ENCODE measurements at regions not wholly inside any gene's neighbourhood (a gene's known extent, or its start where the extent isn't known, plus 50 kb on each side); places are given as distances from the start of the nearest gene placed in this dataset.
"Not testable (repeated sequence)": the region's sequence is repeated elsewhere in the genome, so short reads cannot be mapped to it uniquely, and the experiment has no call there.

DNA sequence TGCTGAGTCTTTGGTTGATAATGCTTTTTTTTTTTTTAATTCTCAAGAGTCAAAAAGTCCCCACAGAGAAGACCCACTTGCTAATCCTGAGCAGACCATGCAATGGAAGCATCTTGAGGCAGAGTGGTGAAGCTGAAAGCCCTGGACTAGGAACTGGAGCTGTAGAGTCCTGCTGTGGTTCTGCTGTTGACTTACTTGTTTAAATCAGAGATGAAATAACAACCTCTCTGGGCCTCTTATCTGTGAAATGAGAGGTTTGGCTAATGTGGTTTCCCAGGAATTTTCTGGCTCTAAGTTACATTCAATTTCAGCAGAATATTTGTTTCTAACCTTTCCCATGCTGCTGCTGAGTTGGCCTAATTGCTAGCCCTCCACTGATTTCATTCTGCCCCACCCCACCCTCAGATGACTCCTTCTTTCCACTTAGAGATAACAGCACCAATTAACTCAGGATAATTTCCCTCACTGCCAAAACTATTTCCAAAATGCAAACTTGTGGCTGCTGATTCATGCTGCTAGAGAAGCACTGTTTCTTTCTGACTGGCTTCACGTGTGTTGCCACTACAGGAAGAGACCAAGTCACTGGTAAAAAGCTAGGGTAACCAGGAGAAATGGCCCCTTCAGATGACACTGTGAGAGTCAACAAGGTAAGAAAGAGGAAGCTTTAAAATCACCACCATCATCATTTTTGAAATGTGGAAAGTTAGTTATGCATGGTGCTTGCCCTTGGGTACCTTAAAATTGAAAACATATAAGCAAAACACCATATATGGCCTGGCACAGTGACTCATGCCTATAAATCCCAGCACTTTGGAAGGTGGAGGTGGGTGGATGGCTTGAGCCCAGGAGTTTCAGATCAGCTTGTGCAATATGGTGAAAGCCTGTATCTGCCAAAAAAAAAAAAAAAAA, 326.4 kb downstream of the DCHS2 start:
- no peaks in the 10 kb centered on the region for H3K4me1 ChIP-seq (ENCODE audit: control insufficient read depth in 1 of 2, insufficient read depth in 2 of 2, low read length in 2 of 2)
- no peaks in the 10 kb centered on the region for H3K27me3 ChIP-seq (ENCODE audit: low read depth, low read length)
- no peak overlapping the region for H3K27ac ChIP-seq (ENCODE audit: low read length)
- no peaks in the 10 kb centered on the region for H3K9me3 ChIP-seq (ENCODE audit: control insufficient read depth in 1 of 2, low read length in 2 of 2)
- no peaks in the 10 kb centered on the region for H3K36me3 ChIP-seq (ENCODE audit: control insufficient read depth in 1 of 2, insufficient read depth in 2 of 2, low read length in 2 of 2)
- H3K4me3 ChIP-seq (ENCODE audit: low read depth in 1 of 2, low read length in 2 of 2) = no peak overlapping the region

DNA sequence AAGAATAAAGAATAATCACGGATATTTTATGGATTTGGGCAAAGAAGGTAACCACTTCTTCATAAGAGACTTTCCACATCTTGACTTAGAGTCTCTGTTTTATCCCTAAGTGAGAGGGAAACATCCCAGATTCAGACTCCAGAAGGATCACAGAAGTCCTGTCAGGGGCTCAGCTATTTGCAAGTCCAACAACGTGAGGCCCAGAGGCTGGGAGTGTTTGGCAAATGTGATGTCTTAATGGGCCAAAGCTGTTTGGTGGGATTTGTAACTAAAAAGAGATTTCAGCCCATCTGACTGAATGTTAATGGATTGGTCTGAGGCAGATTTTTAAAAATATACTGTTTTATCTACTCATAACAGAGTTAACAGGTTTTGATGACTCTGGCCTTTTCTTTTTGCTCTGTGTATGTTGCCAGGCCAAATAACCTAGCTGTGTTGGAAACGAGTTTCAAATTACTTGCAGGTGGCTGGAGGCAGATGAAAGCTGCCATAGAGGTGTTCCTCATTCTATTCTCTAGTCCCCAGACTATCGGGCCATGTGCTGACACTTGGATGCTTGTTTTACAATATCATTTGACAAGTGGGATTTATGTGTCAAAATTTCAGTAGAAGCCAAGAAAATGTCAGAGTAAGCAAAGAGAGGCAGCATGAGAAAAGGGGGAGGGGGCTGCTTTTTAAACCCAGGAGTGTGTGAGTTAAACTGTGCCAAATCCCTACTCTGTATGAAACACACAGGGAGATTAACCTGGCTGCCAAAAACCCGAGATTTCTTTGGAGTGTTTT, 330.9 kb downstream of the DCHS2 start:
- Histone ChIP-seq H3K27ac (ENCODE audit: low read length) (no peak overlapping the region), H3K4me3 (ENCODE audit: low read depth in 1 of 2, low read length in 2 of 2) (no peak overlapping the region), H3K27me3 (ENCODE audit: low read depth, low read length) (no peaks in the 10 kb centered on the region), H3K9me3 (ENCODE audit: control insufficient read depth in 1 of 2, low read length in 2 of 2) (no peaks in the 10 kb centered on the region), H3K4me1 (ENCODE audit: control insufficient read depth in 1 of 2, insufficient read depth in 2 of 2, low read length in 2 of 2) (no peaks in the 10 kb centered on the region), H3K36me3 (ENCODE audit: control insufficient read depth in 1 of 2, insufficient read depth in 2 of 2, low read length in 2 of 2) (no peaks in the 10 kb centered on the region)

DNA sequence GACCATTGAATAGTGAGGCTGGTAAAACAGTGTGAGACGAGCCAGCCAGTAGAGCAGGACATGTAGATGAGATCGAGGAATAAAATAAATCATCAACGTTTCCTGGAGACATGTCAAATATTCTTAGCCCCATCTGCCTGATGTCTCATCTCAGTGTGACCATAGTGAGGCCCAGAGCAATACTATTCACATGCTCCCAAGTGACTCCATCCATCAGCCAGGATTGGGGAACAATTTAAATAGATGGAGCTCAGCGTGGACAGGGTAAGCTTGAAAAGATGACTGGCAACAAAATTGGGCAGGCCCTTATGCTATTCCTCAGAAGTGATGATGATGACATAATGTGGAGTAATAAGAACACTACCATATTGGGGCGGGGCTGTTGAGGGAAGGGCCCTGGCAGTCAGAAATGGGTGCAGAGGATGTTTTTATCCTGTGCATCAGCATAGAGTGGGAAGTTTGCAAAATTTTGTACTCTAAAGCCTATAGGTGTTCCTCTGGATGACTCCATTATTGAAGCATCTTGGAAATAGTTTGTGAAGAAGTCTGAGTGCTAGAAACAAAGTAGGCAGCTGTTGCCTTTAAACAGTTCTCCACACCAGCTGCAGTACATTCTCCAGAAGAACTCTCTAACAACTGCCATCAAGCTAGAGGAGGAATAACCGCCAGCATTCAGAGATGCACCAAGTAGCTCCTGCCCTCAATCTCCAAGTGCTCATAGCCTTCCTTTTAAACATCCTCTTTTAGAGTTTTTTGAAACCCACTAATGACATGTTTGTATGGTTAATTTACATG, 333.0 kb downstream of the DCHS2 start:
- Histone ChIP-seq H3K36me3 (ENCODE audit: control insufficient read depth in 1 of 2, insufficient read depth in 2 of 2, low read length in 2 of 2) (no peaks in the 10 kb centered on the region), H3K27ac (ENCODE audit: low read length) (no peak overlapping the region), H3K27me3 (ENCODE audit: low read depth, low read length) (no peaks in the 10 kb centered on the region), H3K4me1 (ENCODE audit: control insufficient read depth in 1 of 2, insufficient read depth in 2 of 2, low read length in 2 of 2) (no peaks in the 10 kb centered on the region), H3K9me3 (ENCODE audit: control insufficient read depth in 1 of 2, low read length in 2 of 2) (no peaks in the 10 kb centered on the region), H3K4me3 (ENCODE audit: low read depth in 1 of 2, low read length in 2 of 2) (no peak overlapping the region)

DNA sequence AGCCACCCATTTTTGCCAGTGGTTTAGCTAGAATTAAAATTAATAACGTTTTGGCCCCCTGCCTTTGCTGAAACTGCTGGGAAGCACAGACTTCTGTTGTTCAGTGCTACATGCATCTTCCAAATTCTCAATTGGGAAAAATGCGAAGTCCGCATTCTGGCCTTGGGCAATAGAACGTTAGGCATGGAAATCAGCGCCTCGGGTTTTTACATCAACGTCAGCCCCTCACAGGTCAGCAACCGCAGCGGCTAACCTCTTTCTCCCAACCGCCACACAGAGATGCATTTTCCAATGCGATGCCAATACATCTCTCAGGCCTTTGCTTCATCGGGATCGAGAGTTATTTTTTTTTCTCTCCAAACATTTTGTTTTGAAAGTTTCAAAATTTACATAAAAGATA, 339.1 kb downstream of the DCHS2 start:
- no peaks in the 10 kb centered on the region for H3K36me3 ChIP-seq (ENCODE audit: control insufficient read depth in 1 of 2, insufficient read depth in 2 of 2, low read length in 2 of 2)
- H3K9me3 ChIP-seq (ENCODE audit: control insufficient read depth in 1 of 2, low read length in 2 of 2) = no peaks in the 10 kb centered on the region
- H3K27ac ChIP-seq (ENCODE audit: low read length) = no peak overlapping the region
- no peak overlapping the region for H3K4me3 ChIP-seq (ENCODE audit: low read depth in 1 of 2, low read length in 2 of 2)
- no peaks in the 10 kb centered on the region for H3K4me1 ChIP-seq (ENCODE audit: control insufficient read depth in 1 of 2, insufficient read depth in 2 of 2, low read length in 2 of 2)
- no peaks in the 10 kb centered on the region for H3K27me3 ChIP-seq (ENCODE audit: low read depth, low read length)

DNA sequence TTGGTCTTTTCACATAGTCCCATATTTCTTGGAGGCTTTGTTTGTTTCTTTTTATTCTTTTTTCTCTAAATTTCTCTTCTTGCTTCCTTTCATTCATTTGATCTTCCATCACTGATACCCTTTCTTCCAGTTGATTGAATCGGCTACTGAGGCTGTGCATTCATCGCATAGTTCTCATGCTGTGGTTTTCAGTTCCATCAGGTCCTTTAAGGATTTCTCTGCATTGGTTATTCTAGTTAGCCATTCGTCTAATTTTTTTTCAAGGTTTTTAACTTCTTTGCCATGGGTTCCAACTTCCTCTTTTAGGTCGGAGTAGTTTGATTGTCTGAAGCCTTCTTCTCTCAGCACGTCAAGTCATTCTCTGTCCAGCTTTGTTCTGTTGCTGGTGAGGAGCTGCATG, 342.4 kb downstream of the DCHS2 start:
- not testable (repeated sequence) for H3K9me3 ChIP-seq (ENCODE audit: control insufficient read depth in 1 of 2, low read length in 2 of 2); H3K27ac ChIP-seq (ENCODE audit: low read length); H3K36me3 ChIP-seq (ENCODE audit: control insufficient read depth in 1 of 2, insufficient read depth in 2 of 2, low read length in 2 of 2); H3K27me3 ChIP-seq (ENCODE audit: low read depth, low read length); H3K4me1 ChIP-seq (ENCODE audit: control insufficient read depth in 1 of 2, insufficient read depth in 2 of 2, low read length in 2 of 2); H3K4me3 ChIP-seq (ENCODE audit: low read depth in 1 of 2, low read length in 2 of 2)

DNA sequence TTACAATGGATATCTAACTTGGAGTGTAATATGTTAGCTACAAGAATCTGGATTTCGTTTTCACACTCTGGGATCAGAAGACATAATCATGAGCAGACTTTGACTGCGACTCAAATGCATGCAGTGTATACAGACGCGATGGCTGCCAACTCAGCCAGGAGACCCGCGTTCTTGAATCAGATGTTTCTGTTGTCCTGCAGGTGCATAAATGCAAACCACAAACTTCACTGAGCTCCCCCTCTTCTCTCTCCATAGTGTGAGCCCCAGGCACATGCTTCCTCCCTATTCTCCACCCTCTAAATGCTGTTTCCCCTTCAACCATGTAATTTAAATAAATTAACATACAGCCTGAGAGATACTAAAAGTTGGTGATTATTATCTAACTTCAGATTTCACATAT, 347.9 kb downstream of the DCHS2 start:
- Histone ChIP-seq H3K4me3 (ENCODE audit: low read depth in 1 of 2, low read length in 2 of 2) (no peak overlapping the region), H3K36me3 (ENCODE audit: control insufficient read depth in 1 of 2, insufficient read depth in 2 of 2, low read length in 2 of 2) (no peaks in the 10 kb centered on the region), H3K27me3 (ENCODE audit: low read depth, low read length) (no peaks in the 10 kb centered on the region), H3K9me3 (ENCODE audit: control insufficient read depth in 1 of 2, low read length in 2 of 2) (no peaks in the 10 kb centered on the region), H3K4me1 (ENCODE audit: control insufficient read depth in 1 of 2, insufficient read depth in 2 of 2, low read length in 2 of 2) (no peaks in the 10 kb centered on the region), H3K27ac (ENCODE audit: low read length) (no peak overlapping the region)

DNA sequence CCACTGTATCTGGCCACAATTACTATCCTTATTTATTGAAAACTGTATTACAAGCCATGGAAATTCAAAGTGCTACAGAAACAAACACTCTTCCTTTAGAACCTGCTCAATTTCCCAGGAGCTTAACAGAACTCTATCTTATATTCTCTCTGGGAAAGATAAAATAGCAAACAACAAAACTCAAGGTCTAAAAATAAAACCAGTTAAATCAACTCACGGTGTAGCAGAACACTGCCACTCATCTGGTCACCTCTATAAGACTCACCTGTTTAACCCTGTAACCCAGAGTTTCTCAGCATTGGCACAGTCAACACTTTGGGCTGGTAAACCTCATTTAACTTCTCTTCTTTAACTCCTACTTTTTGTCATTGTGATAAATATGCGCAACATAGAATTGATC, 348.9 kb downstream of the DCHS2 start:
- H3K36me3 ChIP-seq (ENCODE audit: control insufficient read depth in 1 of 2, insufficient read depth in 2 of 2, low read length in 2 of 2) = no peaks in the 10 kb centered on the region
- no peak overlapping the region for H3K27ac ChIP-seq (ENCODE audit: low read length)
- no peaks in the 10 kb centered on the region for H3K9me3 ChIP-seq (ENCODE audit: control insufficient read depth in 1 of 2, low read length in 2 of 2)
- no peaks in the 10 kb centered on the region for H3K4me1 ChIP-seq (ENCODE audit: control insufficient read depth in 1 of 2, insufficient read depth in 2 of 2, low read length in 2 of 2)
- no peaks in the 10 kb centered on the region for H3K27me3 ChIP-seq (ENCODE audit: low read depth, low read length)
- H3K4me3 ChIP-seq (ENCODE audit: low read depth in 1 of 2, low read length in 2 of 2) = no peak overlapping the region

DNA sequence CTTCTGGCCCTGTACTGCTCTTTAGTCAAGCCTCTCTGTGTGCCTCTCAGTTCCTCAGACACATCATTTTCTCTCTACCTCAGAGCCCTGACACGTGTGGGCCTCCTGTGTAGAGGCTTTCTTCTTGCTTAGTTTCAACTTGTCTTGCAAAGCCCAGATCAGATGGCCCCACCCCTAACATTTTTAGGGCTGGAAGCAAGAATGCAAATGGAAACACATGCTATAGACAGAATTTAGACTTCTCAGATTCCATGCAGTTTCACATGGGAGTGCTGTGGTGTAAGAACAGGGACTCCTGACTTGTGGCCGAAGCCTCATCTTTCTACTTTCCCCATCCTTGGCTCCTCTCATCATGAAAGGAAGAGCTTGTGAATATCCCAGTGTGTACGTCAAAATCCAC, 350.7 kb downstream of the DCHS2 start:
- Histone ChIP-seq H3K4me1 (ENCODE audit: control insufficient read depth in 1 of 2, insufficient read depth in 2 of 2, low read length in 2 of 2) (no peaks in the 10 kb centered on the region), H3K36me3 (ENCODE audit: control insufficient read depth in 1 of 2, insufficient read depth in 2 of 2, low read length in 2 of 2) (no peaks in the 10 kb centered on the region), H3K27ac (ENCODE audit: low read length) (no peak overlapping the region), H3K4me3 (ENCODE audit: low read depth in 1 of 2, low read length in 2 of 2) (no peak overlapping the region), H3K9me3 (ENCODE audit: control insufficient read depth in 1 of 2, low read length in 2 of 2) (no peaks in the 10 kb centered on the region), H3K27me3 (ENCODE audit: low read depth, low read length) (no peaks in the 10 kb centered on the region)

DNA sequence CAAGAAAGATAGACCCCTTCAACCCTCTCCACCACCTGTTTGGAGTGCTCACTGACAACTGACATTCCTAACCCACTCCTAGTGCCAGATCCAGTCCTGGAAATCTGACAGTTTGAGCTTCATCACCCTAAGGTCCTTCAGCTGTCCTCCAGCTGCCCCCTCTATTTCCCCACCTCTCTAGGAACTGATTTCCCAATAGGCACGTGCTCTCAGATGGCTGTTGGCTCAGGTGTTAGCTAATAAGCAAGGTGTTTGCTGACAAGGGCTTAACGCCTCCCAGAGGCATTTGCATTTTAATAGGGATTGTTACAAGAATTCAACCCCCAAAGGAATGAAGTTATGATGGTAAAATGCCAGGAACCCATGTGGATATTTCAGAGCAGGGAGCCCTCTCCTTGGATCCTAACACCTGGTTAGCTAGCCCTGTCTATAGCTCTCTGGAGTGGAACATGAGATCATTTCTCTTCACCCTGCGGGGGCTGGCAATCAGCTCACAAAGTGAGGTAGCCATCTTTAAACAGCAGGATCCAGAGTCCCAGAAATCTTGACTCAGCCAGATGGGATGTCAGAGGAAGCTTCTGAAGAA, 348.5 kb upstream of the SFRP2 start:
- Histone ChIP-seq H3K27ac (ENCODE audit: low read length) (no peak overlapping the region), H3K27me3 (ENCODE audit: low read depth, low read length) (no peaks in the 10 kb centered on the region), H3K9me3 (ENCODE audit: control insufficient read depth in 1 of 2, low read length in 2 of 2) (no peaks in the 10 kb centered on the region), H3K36me3 (ENCODE audit: control insufficient read depth in 1 of 2, insufficient read depth in 2 of 2, low read length in 2 of 2) (no peaks in the 10 kb centered on the region), H3K4me3 (ENCODE audit: low read depth in 1 of 2, low read length in 2 of 2) (no peak overlapping the region), H3K4me1 (ENCODE audit: control insufficient read depth in 1 of 2, insufficient read depth in 2 of 2, low read length in 2 of 2) (no peaks in the 10 kb centered on the region)

DNA sequence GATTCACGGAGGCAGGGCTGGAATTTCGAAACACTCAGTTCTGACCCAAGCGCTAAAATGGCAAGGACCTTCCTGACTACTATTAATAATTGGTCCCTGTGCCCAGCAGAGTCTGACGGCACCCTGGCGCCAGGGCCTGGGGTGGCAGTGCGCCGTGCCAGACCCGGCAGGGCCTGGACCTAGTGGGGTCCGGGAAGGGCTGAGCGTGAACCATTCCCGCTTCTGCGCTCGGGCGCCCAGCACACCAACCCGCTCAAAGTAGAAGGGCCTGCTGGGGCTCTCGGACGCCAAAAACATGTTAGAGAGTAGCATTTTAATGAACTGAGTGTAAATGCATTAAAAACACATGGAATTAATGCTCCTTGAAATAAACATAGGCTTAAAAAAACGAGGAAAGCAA, 346.7 kb upstream of the SFRP2 start:
- H3K4me1 ChIP-seq (ENCODE audit: control insufficient read depth in 1 of 2, insufficient read depth in 2 of 2, low read length in 2 of 2) = no peaks in the 10 kb centered on the region
- no peaks in the 10 kb centered on the region for H3K36me3 ChIP-seq (ENCODE audit: control insufficient read depth in 1 of 2, insufficient read depth in 2 of 2, low read length in 2 of 2)
- no peaks in the 10 kb centered on the region for H3K9me3 ChIP-seq (ENCODE audit: control insufficient read depth in 1 of 2, low read length in 2 of 2)
- H3K27me3 ChIP-seq (ENCODE audit: low read depth, low read length) = no peaks in the 10 kb centered on the region
- no peak overlapping the region for H3K27ac ChIP-seq (ENCODE audit: low read length)
- H3K4me3 ChIP-seq (ENCODE audit: low read depth in 1 of 2, low read length in 2 of 2) = no peak overlapping the region

DNA sequence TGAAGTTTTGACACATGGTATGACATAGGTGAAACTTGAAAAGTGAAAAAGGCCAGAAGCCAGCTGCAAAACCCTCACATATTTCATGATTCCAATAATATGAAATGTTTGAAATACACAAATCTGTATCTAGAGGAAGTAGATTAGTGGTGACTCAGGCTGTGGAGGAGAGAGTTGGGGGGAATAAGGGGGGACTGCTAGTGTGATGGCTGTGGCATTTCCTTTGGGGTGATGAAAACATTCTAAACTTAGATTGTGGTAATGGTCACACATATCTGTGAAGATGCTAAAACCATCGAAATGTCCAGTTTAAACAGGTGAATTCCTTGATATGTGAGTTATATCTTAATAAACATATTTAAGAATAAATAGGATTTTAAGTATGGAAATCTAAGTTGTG, 343.5 kb upstream of the SFRP2 start:
- Histone ChIP-seq H3K36me3 (ENCODE audit: control insufficient read depth in 1 of 2, insufficient read depth in 2 of 2, low read length in 2 of 2) (no peaks in the 10 kb centered on the region), H3K27ac (ENCODE audit: low read length) (no peak overlapping the region), H3K4me1 (ENCODE audit: control insufficient read depth in 1 of 2, insufficient read depth in 2 of 2, low read length in 2 of 2) (no peaks in the 10 kb centered on the region), H3K4me3 (ENCODE audit: low read depth in 1 of 2, low read length in 2 of 2) (no peak overlapping the region), H3K27me3 (ENCODE audit: low read depth, low read length) (no peaks in the 10 kb centered on the region), H3K9me3 (ENCODE audit: control insufficient read depth in 1 of 2, low read length in 2 of 2) (no peaks in the 10 kb centered on the region)
